Nephron progenitor cell (in vitro differentiated cells): ENCODE measurements at regions not wholly inside any gene's neighbourhood (a gene's known extent, or its start where the extent isn't known, plus 50 kb on each side); places are given as distances from the start of the nearest gene placed in this dataset.
A peak's percentile ranks its signal among the peaks of the same experiment; 100 is the strongest.

ENCODE experiments used
- DNase-seq: peaks from one replicate; pipeline ENCODE4 v3.0.0; 2021
- H3K27ac Mint-ChIP-seq: 2 replicates; pipeline ENCODE4 v1.8.0; 2021; ENCODE audit warnings: mild to moderate bottlenecking, moderate library complexity, mixed read lengths
- H3K27me3 Mint-ChIP-seq: 2 replicates; pipeline ENCODE4 v1.8.0; 2021; ENCODE audit warnings: mild to moderate bottlenecking, low read depth, mixed read lengths; ENCODE audit not compliant: poor library complexity
- H3K36me3 Mint-ChIP-seq: 2 replicates; pipeline ENCODE4 v1.8.0; 2021; ENCODE audit warnings: low read depth, mixed read lengths
- H3K4me1 Mint-ChIP-seq: 2 replicates; pipeline ENCODE4 v1.8.0; 2021; ENCODE audit warnings: mixed read lengths
- H3K4me3 Mint-ChIP-seq: 2 replicates; pipeline ENCODE4 v1.8.0; 2021; ENCODE audit warnings: mild to moderate bottlenecking, moderate library complexity, mixed read lengths
- H3K9me3 Mint-ChIP-seq: 2 replicates; pipeline ENCODE4 v1.8.0; 2021; ENCODE audit warnings: mild to moderate bottlenecking, moderate library complexity, mixed read lengths
- CTCF ChIP-seq: fragments of 200-600 bp; sonication (generic); IDR thresholded peaks from 2 replicates; pipeline ENCODE4 v1.5.0; 2021; ENCODE audit warnings: antibody characterized with exemption

- Mint-ChIP-seq H3K36me3 (no peaks in the 10 kb centered on the region), H3K4me3 (no peak overlapping the region), H3K9me3 (no peaks in the 10 kb centered on the region), H3K27ac (no peak overlapping the region), H3K27me3 (peaks cover 6% of the 10 kb centered on the region), H3K4me1 (peaks cover 14% of the 10 kb centered on the region)
- TF ChIP-seq CTCF = no peak
- DNase-seq = no peak
Measured at GRCh38 chr10:29181936-29182335, 106.9 kb upstream of the LYZL1 start.

GRCh38 chr10:29183301-29183945 lies 105.4 kb upstream of the LYZL1 start:
- Mint-ChIP-seq H3K27me3 (peaks cover 6% of the 10 kb centered on the region), H3K36me3 (no peaks in the 10 kb centered on the region), H3K4me1 (peaks cover 15% of the 10 kb centered on the region), H3K9me3 (no peaks in the 10 kb centered on the region), H3K27ac (peak overlapping the region; percentile 74), H3K4me3 (no peak overlapping the region)
- no peak for DNase-seq
- no peak for TF ChIP-seq CTCF

GRCh38 chr10:29184205-29185000 lies 104.5 kb upstream of the LYZL1 start:
- peaks cover 6% of the 10 kb centered on the region for H3K27me3 Mint-ChIP-seq
- no peaks in the 10 kb centered on the region for H3K9me3 Mint-ChIP-seq
- no peak overlapping the region for H3K4me3 Mint-ChIP-seq
- H3K4me1 Mint-ChIP-seq = peaks cover 15% of the 10 kb centered on the region
- no peak for TF ChIP-seq CTCF
- no peak overlapping the region for H3K27ac Mint-ChIP-seq
- no peaks in the 10 kb centered on the region for H3K36me3 Mint-ChIP-seq
- no peak for DNase-seq

GRCh38 chr10:29185050-29185449 lies 103.8 kb upstream of the LYZL1 start:
- Mint-ChIP-seq H3K4me3 (no peak overlapping the region), H3K36me3 (no peaks in the 10 kb centered on the region), H3K27me3 (peaks cover 6% of the 10 kb centered on the region), H3K27ac (no peak overlapping the region), H3K4me1 (peaks cover 15% of the 10 kb centered on the region), H3K9me3 (no peaks in the 10 kb centered on the region)
- TF ChIP-seq CTCF = no peak
- no peak for DNase-seq

GRCh38 chr10:29186221-29186620 lies 102.6 kb upstream of the LYZL1 start:
- peak overlapping the region; percentile 74 for H3K27ac Mint-ChIP-seq
- no peaks in the 10 kb centered on the region for H3K9me3 Mint-ChIP-seq
- peaks cover 15% of the 10 kb centered on the region for H3K4me1 Mint-ChIP-seq
- H3K36me3 Mint-ChIP-seq = no peaks in the 10 kb centered on the region
- H3K27me3 Mint-ChIP-seq = peaks cover 6% of the 10 kb centered on the region
- no peak overlapping the region for H3K4me3 Mint-ChIP-seq
- TF ChIP-seq CTCF = no peak
- no peak for DNase-seq
